HG03469 (cell line): ENCODE measurements at regions not wholly inside any gene's neighbourhood (a gene's known extent, or its start where the extent isn't known, plus 50 kb on each side); places are given as distances from the start of the nearest gene placed in this dataset.

Source experiments
- ATAC-seq: cut with Tn5 transposase; IDR thresholded peaks from one replicate; pipeline ENCODE4 v1.9.1; 2021; ENCODE audit warnings: mild to moderate bottlenecking, moderate library complexity, moderate number of reproducible peaks; ENCODE audit not compliant: unreplicated experiment

DNA sequence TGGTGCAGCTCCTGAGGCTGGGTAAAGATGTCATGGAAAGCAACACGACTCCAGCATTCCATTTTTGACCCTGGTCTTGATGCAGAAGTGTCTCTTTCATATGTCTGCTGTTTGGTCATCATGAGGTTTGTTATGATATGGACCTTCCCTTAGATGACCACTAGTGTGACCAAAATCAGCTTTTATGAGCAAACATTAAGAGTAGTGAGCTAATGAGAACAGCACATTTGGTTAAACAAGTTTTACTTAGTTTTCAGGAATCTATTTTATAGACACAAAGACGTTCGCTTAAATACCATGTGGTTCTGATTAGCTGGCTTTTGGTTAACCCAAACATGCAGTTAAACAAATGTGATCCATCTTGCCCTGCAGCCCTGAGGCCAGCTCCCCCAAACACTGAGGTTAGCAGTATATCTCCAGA, 56.7 kb upstream of the ACTBL2 start:
- ATAC-seq, result no peak

DNA sequence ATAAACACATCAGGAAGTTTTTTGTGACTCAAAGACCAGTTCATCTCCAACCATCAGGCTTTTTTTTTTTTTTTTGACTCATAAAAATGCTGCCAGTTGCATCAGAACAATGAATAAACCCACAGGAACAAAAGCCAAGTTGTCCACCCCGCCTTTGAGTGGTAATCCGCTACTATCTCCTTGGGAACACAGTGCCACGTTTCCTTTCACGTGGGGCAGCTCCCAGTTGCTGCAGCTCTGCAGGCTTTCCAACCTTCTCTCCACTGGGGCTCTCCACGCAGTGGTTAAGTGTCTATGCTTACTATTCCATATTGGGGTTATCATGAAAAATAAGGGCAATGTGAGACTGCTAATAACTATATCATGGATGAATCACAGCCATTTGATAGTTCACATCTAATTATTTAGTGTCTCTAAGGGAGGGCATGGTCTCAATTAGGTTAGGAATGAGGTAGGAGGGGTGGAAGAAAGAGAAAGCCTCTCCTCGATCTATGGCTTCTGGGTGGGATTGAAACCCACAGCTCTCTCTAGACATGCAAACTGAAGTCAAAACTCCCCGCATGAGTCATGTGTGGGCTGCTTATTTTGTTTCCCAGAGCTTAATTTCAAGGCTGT, 55.8 kb upstream of the ACTBL2 start:
- no peak for ATAC-seq

DNA sequence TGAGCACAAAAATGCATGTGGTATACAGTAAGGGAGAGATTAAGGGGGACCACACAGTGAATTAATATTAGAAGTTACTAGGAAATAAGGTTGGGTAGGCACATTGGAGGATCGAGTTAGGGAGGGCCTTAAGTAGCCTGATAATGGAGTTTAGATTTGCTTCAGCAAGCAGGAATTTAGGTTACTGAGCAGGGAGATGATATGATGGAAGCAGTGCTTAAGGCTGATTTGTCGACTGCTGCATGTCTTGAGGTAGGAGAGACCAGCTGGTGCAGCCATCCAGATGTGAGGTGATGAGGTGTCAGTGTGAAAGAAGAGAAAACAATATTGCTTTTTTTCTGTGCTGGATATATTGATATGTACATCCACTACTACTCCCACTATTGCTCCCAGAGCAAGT, 55.2 kb upstream of the ACTBL2 start:
- ATAC-seq, result no peak

DNA sequence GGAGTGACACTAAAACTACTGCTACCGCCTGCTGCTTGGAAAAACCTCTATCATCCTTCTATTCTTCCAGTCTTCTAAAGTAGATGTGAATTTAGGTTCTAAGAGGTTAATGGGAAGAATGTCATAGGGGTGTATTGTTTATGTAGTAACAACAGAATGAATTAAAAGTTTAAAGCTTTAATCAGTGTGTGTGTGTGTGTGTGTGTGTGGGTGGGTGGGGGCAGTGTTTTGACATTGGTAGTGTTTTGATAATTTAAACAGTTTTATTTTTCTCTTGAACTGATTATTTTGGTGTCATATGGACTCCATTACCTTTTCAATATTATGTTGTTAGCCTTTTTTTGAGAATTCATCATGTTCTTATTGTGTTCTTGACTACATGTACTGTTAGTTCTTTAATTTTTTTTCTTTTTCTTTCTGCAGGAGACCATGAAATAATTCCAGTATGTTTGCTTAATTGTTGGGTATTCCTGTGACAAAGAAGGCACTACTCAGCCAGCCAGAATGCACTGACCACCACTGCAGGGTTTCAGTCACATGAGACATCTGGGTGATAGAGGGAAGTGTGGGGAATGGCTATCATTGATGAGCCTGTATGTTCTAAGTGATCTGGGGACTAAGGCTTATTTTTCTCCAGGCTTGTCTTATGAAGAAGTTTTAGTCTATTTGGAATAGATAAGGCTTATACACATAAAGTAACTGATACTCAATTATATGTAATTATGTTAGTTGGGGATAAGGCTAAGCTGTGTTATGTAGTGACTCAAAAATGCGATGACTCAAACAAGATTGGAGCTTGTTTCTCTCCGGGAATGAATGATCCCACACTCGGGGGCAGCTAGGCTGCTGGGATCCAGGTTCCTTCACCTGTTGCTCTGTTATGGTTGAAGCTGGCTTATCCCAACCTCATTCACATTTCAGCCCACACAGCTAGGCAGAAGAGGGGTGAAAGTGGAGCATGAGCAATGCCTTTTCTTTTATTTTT, 50.2 kb upstream of the ACTBL2 start:
- no peak for ATAC-seq
